ENCODE measurements at regions not wholly inside any gene's neighbourhood (a gene's known extent, or its start where the extent isn't known, plus 50 kb on each side); places are given as distances from the start of the nearest gene placed in this dataset.

- Histone ChIP-seq H3K9me1 (replicated peaks; ENCODE audit: control insufficient read depth, extremely low read depth, insufficient read depth, low read length) (no peaks in the 10 kb centered on the region), H3K4me3 (replicated peaks in 1 of 3; ENCODE audit: insufficient read depth in 1 of 3, low read depth in 1 of 3, low read length in 3 of 3) (no peak overlapping the region), H3K36me3 (ENCODE audit: control insufficient read depth in 2 of 2, extremely low read depth in 1 of 2, insufficient read depth in 2 of 2, low read length in 2 of 2) (no peaks in the 10 kb centered on the region), H4K20me1 (replicated peaks; ENCODE audit: control insufficient read depth, extremely low read depth, insufficient read depth, low read length) (no peaks in the 10 kb centered on the region), H3K9ac (replicated peaks; ENCODE audit: extremely low read depth, insufficient read depth, low read length) (no peak overlapping the region), H3K9me3 (replicated peaks; ENCODE audit: control insufficient read depth, insufficient read depth, low read length) (no peaks in the 10 kb centered on the region), H3K27ac (ENCODE audit: insufficient read depth, low read depth, low read length) (no peak overlapping the region), H3K4me2 (ENCODE audit: insufficient read depth, low read length) (no peak overlapping the region), H2AFZ (ENCODE audit: low read depth, low read length) (no peak overlapping the region), H3K4me1 (ENCODE audit: control insufficient read depth, extremely low read depth, insufficient read depth, low read length) (no peaks in the 10 kb centered on the region), H3K27me3 (ENCODE audit: control insufficient read depth in 2 of 2, insufficient read depth in 2 of 2, low read length in 2 of 2) (no peaks in the 10 kb centered on the region), H3K79me2 (ENCODE audit: control insufficient read depth, insufficient read depth, low read length) (no peaks in the 10 kb centered on the region)
- no peak for TF ChIP-seq POLR2A (IDR thresholded peaks at IDR 0.05; ENCODE audit: low read depth, low read length)
- no peak for TF ChIP-seq FOS (IDR thresholded peaks at IDR 0.05; ENCODE audit: borderline replicate concordance, insufficient read depth, low read length)
- TF ChIP-seq POLR2AphosphoS5 (IDR thresholded peaks at IDR 0.05; ENCODE audit: insufficient read depth, low read depth, low read length), result no peak
- TF ChIP-seq CTCF (IDR thresholded peaks at IDR 0.05; ENCODE audit: extremely low read depth in 1 of 2, insufficient read depth in 1 of 2, low read depth in 1 of 2, low read length in 2 of 2), result no peak
- no peak for TF ChIP-seq JUN (IDR thresholded peaks at IDR 0.05; ENCODE audit: borderline replicate concordance, insufficient read depth, insufficient read length, low read depth)
- TF ChIP-seq GATA2 (IDR thresholded peaks at IDR 0.05; ENCODE audit: insufficient read depth, insufficient read length, low read depth, low read length), result no peak
- TF ChIP-seq MAX (IDR thresholded peaks at IDR 0.05; ENCODE audit: insufficient read depth, insufficient read length), result no peak
- no peak for TF ChIP-seq EZH2 (IDR thresholded peaks at IDR 0.05; ENCODE audit: borderline replicate concordance, low read depth, low read length, severe bottlenecking)
- no peak for TF ChIP-seq MYC (IDR thresholded peaks at IDR 0.05; ENCODE audit: low read depth, low read length)
- BruUV-seq (replicated peaks), result no TSS peak
- intact Hi-C loops (cut with micrococcal nuclease) (no loop called here), dilution Hi-C loops (cut with MboI; ENCODE audit: extremely low pct_ligation_motif_present, low sequenced_read_pairs) (no loop called here)
- DNase-seq (ENCODE audit: low read depth, low spot score) (no peak), FAIRE-seq (no peak)
- POLR2A ChIA-PET, result interaction anchor here (0.6 kb wide), 1 partner anchor 403 kb away, joined by 4 read pairs; no protein-coding TSS in a partner anchor
- CTCF ChIA-PET, result no interaction called here
These were observed 333.3 kb downstream of the PDGFC start for GRCh38 chr4:156638334-156638733.

Data from endothelial cell of umbilical vein (primary cell).